WTC11 (cell line): ENCODE measurements at regions not wholly inside any gene's neighbourhood (a gene's known extent, or its start where the extent isn't known, plus 50 kb on each side); places are given as distances from the start of the nearest gene placed in this dataset.

Source experiments
- ATAC-seq: fragments of 200-7000 bp; cut with Tn5 transposase; 2 replicates; pipeline ENCODE4 v1.10.0; 2021; ENCODE audit warnings: mild to moderate bottlenecking, moderate library complexity
- CTCF ChIA-PET: fragments of 300-600 bp; sonication (Branson Sonifier 250); formaldehyde crosslinking; loops from one replicate; lab custom pipeline; 2021; ENCODE audit warnings: antibody characterized with exemption; lab: Charles Lee
- POLR2A ChIA-PET: fragments of 350-600 bp; sonication (Branson Sonifier 250); formaldehyde crosslinking; loops from one replicate; lab custom pipeline; 2021; ENCODE audit warnings: antibody characterized with exemption; lab: Charles Lee
- DNase-seq: peaks from one replicate; pipeline ENCODE4 v3.0.0; 2021; ENCODE audit warnings: low spot score
- H3K27ac Mint-ChIP-seq: 2 replicates; pipeline ENCODE4 v1.8.0; 2021; ENCODE audit warnings: mixed read lengths
- H3K27me3 Mint-ChIP-seq: 2 replicates; pipeline ENCODE4 v1.8.0; 2021; ENCODE audit warnings: low read depth, mild to moderate bottlenecking, moderate library complexity, mixed read lengths
- H3K36me3 Mint-ChIP-seq: 2 replicates; pipeline ENCODE4 v1.8.0; 2021; ENCODE audit warnings: mixed read lengths
- H3K4me1 Mint-ChIP-seq: 2 replicates; pipeline ENCODE4 v1.8.0; 2022; ENCODE audit warnings: mixed read lengths
- H3K4me3 Mint-ChIP-seq: 2 replicates; pipeline ENCODE4 v1.8.0; 2021; ENCODE audit warnings: mild to moderate bottlenecking, moderate library complexity, mixed read lengths
- H3K9me3 Mint-ChIP-seq: 2 replicates; pipeline ENCODE4 v1.8.0; 2021; ENCODE audit warnings: mixed read lengths
- ATF1 ChIP-seq: sonication (generic); formaldehyde crosslinking; IDR thresholded peaks from 2 replicates; pipeline ENCODE4 v1.8.1; 2023; ENCODE audit warnings: mild to moderate bottlenecking, moderate library complexity, missing genetic modification reagents
- ELF4 ChIP-seq: sonication (generic); formaldehyde crosslinking; IDR thresholded peaks from 2 replicates; pipeline ENCODE4 v1.8.1; 2022; ENCODE audit warnings: low read depth, mild to moderate bottlenecking, moderate library complexity, missing genetic modification reagents
- ESRRA ChIP-seq: sonication (generic); formaldehyde crosslinking; IDR thresholded peaks from 2 replicates; pipeline ENCODE4 v1.8.1; 2022; ENCODE audit warnings: mild to moderate bottlenecking, missing genetic modification reagents, borderline replicate concordance
- FOXK1 ChIP-seq: sonication (generic); formaldehyde crosslinking; IDR thresholded peaks from 2 replicates; pipeline ENCODE4 v1.8.0; 2022; ENCODE audit warnings: mild to moderate bottlenecking, moderate library complexity, missing genetic modification reagents
- IRF2 ChIP-seq: sonication (generic); formaldehyde crosslinking; IDR thresholded peaks from 2 replicates; pipeline ENCODE4 v1.8.0; 2022; ENCODE audit warnings: low read depth, missing genetic modification reagents, borderline replicate concordance
- JUN ChIP-seq: sonication (generic); formaldehyde crosslinking; IDR thresholded peaks from 2 replicates; pipeline ENCODE4 v1.8.0; 2023; ENCODE audit warnings: mild to moderate bottlenecking, missing genetic modification reagents
- MYBL2 ChIP-seq: sonication (generic); formaldehyde crosslinking; IDR thresholded peaks from 2 replicates; pipeline ENCODE4 v1.8.1; 2023; ENCODE audit warnings: mild to moderate bottlenecking, moderate library complexity, missing genetic modification reagents
- NFE2L1 ChIP-seq: sonication (generic); formaldehyde crosslinking; IDR thresholded peaks from 2 replicates; pipeline ENCODE4 v1.8.1; 2023; ENCODE audit warnings: missing genetic modification reagents
- RORB ChIP-seq: fragments of 250-450 bp; sonication (Bioruptor Pico); IDR thresholded peaks from 2 replicates; pipeline ENCODE4 v1.9.0; 2021; ENCODE audit warnings: mild to moderate bottlenecking
- TEAD4 ChIP-seq: sonication (generic); formaldehyde crosslinking; IDR thresholded peaks from 2 replicates; pipeline ENCODE4 v1.8.0; 2022; ENCODE audit warnings: mild to moderate bottlenecking, missing genetic modification reagents
- ZNF219 ChIP-seq: sonication (generic); formaldehyde crosslinking; IDR thresholded peaks from 2 replicates; pipeline ENCODE4 v1.8.0; 2023; ENCODE audit warnings: missing genetic modification reagents, mild to moderate bottlenecking, borderline replicate concordance
- ZNF317 ChIP-seq: sonication (generic); formaldehyde crosslinking; IDR thresholded peaks from 2 replicates; pipeline ENCODE4 v1.8.1; 2023; ENCODE audit warnings: low read depth, mild to moderate bottlenecking, moderate library complexity, missing genetic modification reagents, borderline replicate concordance
- ZNF423 ChIP-seq: fragments of 250-450 bp; sonication (Bioruptor Pico); IDR thresholded peaks from 2 replicates; pipeline ENCODE4 v2.1.2; 2022; ENCODE audit warnings: mild to moderate bottlenecking, moderate library complexity
- TF ChIP-seq, protein P1 (sequence below): sonication (generic); formaldehyde crosslinking; IDR thresholded peaks from 2 replicates; pipeline ENCODE4 v1.8.0; 2022; ENCODE audit warnings: missing genetic modification reagents
- TF ChIP-seq, protein P2 (sequence below): fragments of 250-450 bp; sonication (Bioruptor Pico); IDR thresholded peaks from 2 replicates; pipeline ENCODE4 v1.8.0; 2021; ENCODE audit warnings: mild to moderate bottlenecking
- TF ChIP-seq, protein P3 (sequence below): fragments of 250-450 bp; sonication (Bioruptor Pico); IDR thresholded peaks from 2 replicates; pipeline ENCODE4 v1.9.0; 2021; ENCODE audit warnings: mild to moderate bottlenecking
- TF ChIP-seq, protein P4 (sequence below): sonication (generic); formaldehyde crosslinking; IDR thresholded peaks from 2 replicates; pipeline ENCODE4 v1.8.1; 2023; ENCODE audit warnings: mild to moderate bottlenecking, missing genetic modification reagents
- TF ChIP-seq, protein P5 (sequence below): sonication (generic); formaldehyde crosslinking; IDR thresholded peaks from 2 replicates; pipeline ENCODE4 v1.8.1; 2023; ENCODE audit warnings: mild to moderate bottlenecking, missing genetic modification reagents, moderate library complexity

DNA sequence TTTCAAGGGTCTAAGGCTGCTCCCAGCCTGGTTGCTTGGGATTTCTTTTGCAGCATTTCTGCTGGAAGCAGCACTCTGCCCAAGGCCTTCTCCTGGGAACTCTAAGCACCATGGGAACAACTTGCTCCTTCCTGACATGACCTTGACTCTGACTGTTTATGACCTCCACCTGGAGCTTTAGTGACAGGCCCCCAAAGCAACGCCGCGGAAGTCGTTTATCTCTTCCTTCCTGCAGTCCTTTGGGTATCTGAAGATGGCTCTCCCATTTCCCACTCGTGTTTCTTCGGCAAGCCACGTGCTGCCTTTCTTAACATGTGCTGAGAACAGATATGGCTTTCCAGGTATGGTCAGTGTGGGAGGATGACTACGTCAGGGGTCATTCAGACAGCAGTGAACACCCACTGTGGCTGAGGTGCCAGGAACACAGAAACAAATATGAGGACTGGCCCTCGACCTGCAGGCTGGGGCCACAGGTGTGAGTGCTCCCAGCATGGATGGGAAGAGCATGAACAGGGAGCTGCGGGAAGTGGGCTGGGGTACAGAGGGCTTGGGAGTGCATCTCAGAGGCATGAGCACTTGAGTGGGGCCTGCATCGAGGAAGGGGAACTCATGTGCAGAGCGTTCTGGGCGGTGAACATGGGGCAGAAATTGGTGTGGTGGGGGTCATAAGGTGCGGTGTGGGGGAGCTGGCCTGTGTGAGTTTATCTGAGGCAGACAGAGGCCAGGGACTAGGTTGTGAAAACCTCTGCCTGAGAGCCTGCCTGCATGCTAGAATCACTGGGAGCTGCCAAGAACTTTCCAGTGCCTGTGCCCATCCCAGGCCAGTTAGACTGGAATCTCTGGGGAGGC is 140.5 kb downstream of the TSN start:
- DNase-seq (no peak), ATAC-seq (no peak)
- Mint-ChIP-seq H3K27ac (no peak overlapping the region), H3K9me3 (peaks cover 11% of the 10 kb centered on the region), H3K27me3 (no peaks in the 10 kb centered on the region), H3K36me3 (peaks cover 7% of the 10 kb centered on the region), H3K4me3 (no peak overlapping the region), H3K4me1 (no peaks in the 10 kb centered on the region)
- TF ChIP-seq JUN (CRISPR knock-in tag) (no peak), TEAD4 (CRISPR knock-in tag) (no peak), FOXK1 (CRISPR knock-in tag) (no peak), ATF1 (CRISPR knock-in tag) (no peak), MYBL2 (no peak), ELF4 (no peak), NFE2L1 (CRISPR knock-in tag) (no peak), RORB (CRISPR knock-in tag) (no peak), ZNF317 (no peak), IRF2 (CRISPR knock-in tag) (no peak), ZNF219 (CRISPR knock-in tag) (no peak), ZNF423 (CRISPR knock-in tag) (no peak), ESRRA (CRISPR knock-in tag) (no peak)
- TF ChIP-seq, protein P1, sequence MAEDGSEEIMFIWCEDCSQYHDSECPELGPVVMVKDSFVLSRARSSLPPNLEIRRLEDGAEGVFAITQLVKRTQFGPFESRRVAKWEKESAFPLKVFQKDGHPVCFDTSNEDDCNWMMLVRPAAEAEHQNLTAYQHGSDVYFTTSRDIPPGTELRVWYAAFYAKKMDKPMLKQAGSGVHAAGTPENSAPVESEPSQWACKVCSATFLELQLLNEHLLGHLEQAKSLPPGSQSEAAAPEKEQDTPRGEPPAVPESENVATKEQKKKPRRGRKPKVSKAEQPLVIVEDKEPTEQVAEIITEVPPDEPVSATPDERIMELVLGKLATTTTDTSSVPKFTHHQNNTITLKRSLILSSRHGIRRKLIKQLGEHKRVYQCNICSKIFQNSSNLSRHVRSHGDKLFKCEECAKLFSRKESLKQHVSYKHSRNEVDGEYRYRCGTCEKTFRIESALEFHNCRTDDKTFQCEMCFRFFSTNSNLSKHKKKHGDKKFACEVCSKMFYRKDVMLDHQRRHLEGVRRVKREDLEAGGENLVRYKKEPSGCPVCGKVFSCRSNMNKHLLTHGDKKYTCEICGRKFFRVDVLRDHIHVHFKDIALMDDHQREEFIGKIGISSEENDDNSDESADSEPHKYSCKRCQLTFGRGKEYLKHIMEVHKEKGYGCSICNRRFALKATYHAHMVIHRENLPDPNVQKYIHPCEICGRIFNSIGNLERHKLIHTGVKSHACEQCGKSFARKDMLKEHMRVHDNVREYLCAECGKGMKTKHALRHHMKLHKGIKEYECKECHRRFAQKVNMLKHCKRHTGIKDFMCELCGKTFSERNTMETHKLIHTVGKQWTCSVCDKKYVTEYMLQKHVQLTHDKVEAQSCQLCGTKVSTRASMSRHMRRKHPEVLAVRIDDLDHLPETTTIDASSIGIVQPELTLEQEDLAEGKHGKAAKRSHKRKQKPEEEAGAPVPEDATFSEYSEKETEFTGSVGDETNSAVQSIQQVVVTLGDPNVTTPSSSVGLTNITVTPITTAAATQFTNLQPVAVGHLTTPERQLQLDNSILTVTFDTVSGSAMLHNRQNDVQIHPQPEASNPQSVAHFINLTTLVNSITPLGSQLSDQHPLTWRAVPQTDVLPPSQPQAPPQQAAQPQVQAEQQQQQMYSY (CRISPR knock-in tag): no peak
- TF ChIP-seq, protein P2, sequence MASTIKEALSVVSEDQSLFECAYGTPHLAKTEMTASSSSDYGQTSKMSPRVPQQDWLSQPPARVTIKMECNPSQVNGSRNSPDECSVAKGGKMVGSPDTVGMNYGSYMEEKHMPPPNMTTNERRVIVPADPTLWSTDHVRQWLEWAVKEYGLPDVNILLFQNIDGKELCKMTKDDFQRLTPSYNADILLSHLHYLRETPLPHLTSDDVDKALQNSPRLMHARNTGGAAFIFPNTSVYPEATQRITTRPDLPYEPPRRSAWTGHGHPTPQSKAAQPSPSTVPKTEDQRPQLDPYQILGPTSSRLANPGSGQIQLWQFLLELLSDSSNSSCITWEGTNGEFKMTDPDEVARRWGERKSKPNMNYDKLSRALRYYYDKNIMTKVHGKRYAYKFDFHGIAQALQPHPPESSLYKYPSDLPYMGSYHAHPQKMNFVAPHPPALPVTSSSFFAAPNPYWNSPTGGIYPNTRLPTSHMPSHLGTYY: no peak
- TF ChIP-seq, protein P3, sequence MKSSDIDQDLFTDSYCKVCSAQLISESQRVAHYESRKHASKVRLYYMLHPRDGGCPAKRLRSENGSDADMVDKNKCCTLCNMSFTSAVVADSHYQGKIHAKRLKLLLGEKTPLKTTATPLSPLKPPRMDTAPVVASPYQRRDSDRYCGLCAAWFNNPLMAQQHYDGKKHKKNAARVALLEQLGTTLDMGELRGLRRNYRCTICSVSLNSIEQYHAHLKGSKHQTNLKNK (CRISPR knock-in tag): no peak
- TF ChIP-seq, protein P4, sequence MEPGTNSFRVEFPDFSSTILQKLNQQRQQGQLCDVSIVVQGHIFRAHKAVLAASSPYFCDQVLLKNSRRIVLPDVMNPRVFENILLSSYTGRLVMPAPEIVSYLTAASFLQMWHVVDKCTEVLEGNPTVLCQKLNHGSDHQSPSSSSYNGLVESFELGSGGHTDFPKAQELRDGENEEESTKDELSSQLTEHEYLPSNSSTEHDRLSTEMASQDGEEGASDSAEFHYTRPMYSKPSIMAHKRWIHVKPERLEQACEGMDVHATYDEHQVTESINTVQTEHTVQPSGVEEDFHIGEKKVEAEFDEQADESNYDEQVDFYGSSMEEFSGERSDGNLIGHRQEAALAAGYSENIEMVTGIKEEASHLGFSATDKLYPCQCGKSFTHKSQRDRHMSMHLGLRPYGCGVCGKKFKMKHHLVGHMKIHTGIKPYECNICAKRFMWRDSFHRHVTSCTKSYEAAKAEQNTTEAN (CRISPR knock-in tag): no peak
- TF ChIP-seq, protein P5, sequence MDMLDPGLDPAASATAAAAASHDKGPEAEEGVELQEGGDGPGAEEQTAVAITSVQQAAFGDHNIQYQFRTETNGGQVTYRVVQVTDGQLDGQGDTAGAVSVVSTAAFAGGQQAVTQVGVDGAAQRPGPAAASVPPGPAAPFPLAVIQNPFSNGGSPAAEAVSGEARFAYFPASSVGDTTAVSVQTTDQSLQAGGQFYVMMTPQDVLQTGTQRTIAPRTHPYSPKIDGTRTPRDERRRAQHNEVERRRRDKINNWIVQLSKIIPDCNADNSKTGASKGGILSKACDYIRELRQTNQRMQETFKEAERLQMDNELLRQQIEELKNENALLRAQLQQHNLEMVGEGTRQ (CRISPR knock-in tag): no peak
- CTCF ChIA-PET: interaction anchor here (1.0 to 2.3 kb wide), 5 partner anchors 22 to 159 kb away, joined by 3 to 20 read pairs (median 4); partner anchors contain the start of gene NIFK
- POLR2A ChIA-PET: no interaction called here
